GM12875 (cell line): ENCODE measurements at regions not wholly inside any gene's neighbourhood (a gene's known extent, or its start where the extent isn't known, plus 50 kb on each side); places are given as distances from the start of the nearest gene placed in this dataset.

Source experiments
- H3K4me3 ChIP-seq: one replicate; pipeline ENCODE4 v1.5.1; 2011; ENCODE audit warnings: low read depth, low read length, control low read depth
- CTCF ChIP-seq: IDR thresholded peaks from 2 replicates; pipeline ENCODE4 v1.5.1; 2011; ENCODE audit warnings: low read depth, mild to moderate bottlenecking, control low read depth, inconsistent platforms, low read length, moderate library complexity, borderline replicate concordance; ENCODE audit not compliant: insufficient read depth

DNA sequence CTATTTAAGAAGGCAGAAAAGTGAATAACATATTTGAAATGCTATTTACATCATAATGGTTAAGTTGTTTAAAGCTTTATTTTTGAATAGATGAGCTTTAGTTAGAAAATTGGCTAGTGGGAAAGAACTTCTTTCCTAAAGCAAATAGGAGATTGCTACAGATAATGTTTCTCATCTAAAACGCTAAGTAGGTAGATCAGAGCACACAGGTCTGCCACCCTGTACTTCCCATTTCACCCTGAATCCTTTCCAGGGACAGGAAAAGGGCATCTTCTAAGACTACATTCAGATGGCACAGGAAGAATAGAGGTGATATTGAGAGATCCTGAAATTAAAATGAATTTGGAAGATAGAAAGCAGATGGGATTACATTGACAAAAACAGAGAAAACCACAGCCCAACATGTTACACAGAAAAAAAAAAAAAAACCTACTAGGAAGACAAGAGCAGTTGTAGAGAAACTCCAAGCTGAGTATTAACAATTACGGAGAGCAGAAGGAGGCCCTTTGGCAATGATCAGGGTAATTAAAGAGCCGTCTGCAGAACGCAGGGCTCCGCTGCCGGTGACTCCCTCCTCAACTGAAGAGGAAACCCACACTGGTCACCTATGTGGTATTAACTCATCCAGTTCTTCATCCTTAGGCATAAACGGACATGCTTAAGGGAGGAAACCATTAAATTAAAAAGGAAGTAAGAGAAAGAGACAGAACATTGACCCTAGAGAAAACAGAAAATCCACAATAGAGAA lies 53.6 kb upstream of the MAP10 start:
- TF ChIP-seq CTCF: no peak
- no peak overlapping the region for H3K4me3 ChIP-seq

GRCh38 chr1:232752365-232752764 lies 52.9 kb upstream of the MAP10 start:
- no peak overlapping the region for H3K4me3 ChIP-seq
- no peak for TF ChIP-seq CTCF

DNA sequence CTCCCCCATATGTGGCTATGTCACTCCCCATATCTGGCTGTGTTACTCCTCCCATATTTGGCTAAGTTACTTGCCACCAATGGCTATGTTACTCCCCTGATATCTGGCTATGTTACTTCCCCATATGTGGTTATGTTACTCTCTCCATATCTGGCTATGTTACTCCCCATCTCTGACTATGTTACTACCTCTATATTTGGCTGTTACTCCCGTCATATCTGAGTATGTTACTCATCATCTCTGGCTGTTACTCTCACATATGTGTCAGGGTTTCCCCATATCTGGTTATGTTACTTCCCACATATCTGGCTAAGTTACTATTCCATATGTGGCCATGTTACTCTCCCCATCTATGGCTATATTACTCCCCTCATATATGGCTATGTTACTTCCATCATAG lies 50.3 kb upstream of the MAP10 start:
- no peak for TF ChIP-seq CTCF
- no peak overlapping the region for H3K4me3 ChIP-seq
